PC-9 (cell line): ENCODE measurements at regions not wholly inside any gene's neighbourhood (a gene's known extent, or its start where the extent isn't known, plus 50 kb on each side); places are given as distances from the start of the nearest gene placed in this dataset.

ENCODE experiments used
- EZH2 ChIP-seq: fragments of 200-600 bp; sonication (generic); IDR thresholded peaks from 2 replicates; pipeline ENCODE4 v1.8.0; 2017; ENCODE audit warnings: antibody characterized with exemption, low read depth
- TF ChIP-seq, protein P1 (sequence below): fragments of 200-600 bp; sonication (generic); conservative IDR thresholded peaks from 2 replicates; pipeline ENCODE4 v1.6.1; 2017; ENCODE audit warnings: mixed run types, antibody characterized with exemption, mild to moderate bottlenecking, moderate library complexity

DNA sequence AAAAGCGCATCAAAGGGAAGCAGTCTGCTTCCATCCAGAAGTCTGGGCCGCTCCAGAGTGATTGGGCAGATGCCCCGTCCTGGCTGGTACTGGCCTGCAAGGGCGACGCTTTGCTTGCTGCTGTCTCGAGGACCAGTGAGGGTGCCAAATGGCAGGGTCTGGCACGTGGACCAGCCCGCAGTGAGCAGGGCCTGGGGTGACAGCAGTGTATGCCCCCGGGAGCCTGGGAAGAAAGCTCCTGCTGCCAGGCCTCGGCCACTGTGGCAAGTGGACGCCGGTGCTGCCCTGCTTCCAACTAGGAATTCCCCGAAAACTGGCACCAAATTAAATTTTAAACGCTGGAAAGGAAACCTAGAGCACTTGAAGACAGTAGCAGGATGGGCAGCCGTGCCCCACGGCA is 357.0 kb upstream of the MKI67 start:
- TF ChIP-seq, protein P1, sequence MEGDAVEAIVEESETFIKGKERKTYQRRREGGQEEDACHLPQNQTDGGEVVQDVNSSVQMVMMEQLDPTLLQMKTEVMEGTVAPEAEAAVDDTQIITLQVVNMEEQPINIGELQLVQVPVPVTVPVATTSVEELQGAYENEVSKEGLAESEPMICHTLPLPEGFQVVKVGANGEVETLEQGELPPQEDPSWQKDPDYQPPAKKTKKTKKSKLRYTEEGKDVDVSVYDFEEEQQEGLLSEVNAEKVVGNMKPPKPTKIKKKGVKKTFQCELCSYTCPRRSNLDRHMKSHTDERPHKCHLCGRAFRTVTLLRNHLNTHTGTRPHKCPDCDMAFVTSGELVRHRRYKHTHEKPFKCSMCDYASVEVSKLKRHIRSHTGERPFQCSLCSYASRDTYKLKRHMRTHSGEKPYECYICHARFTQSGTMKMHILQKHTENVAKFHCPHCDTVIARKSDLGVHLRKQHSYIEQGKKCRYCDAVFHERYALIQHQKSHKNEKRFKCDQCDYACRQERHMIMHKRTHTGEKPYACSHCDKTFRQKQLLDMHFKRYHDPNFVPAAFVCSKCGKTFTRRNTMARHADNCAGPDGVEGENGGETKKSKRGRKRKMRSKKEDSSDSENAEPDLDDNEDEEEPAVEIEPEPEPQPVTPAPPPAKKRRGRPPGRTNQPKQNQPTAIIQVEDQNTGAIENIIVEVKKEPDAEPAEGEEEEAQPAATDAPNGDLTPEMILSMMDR = no peak
- no peak for TF ChIP-seq EZH2
